ENCODE measurements at regions not wholly inside any gene's neighbourhood (a gene's known extent, or its start where the extent isn't known, plus 50 kb on each side); places are given as distances from the start of the nearest gene placed in this dataset.
"Not testable (repeated sequence)": the region's sequence is repeated elsewhere in the genome, so short reads cannot be mapped to it uniquely, and the experiment has no call there.

DNA sequence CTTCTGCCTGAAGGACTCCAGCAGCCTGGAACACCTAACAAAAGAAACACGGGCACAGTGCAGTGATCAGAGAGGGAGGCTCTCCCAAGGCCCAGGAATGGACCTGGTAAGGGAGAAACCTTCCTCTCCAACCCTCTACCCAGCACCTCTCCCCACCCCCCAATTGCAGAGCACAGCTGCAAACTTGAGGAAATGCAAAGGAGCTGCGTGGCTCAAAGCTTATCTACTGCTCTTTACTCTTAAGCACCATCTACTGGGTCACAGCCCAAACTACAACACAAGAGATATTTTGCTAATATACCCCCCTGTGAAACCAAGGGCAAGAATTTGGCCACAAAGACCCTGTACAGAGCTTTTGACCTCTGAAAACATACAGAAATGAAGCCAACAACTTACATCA, 328.3 kb downstream of the OXSM start:
- FAIRE-seq (no peak), DNase-seq (ENCODE audit: insufficient read length, low spot score) (no peak)
- no peak for TF ChIP-seq POLR2A (IDR thresholded peaks at IDR 0.05; ENCODE audit: low read depth, low read length)

DNA sequence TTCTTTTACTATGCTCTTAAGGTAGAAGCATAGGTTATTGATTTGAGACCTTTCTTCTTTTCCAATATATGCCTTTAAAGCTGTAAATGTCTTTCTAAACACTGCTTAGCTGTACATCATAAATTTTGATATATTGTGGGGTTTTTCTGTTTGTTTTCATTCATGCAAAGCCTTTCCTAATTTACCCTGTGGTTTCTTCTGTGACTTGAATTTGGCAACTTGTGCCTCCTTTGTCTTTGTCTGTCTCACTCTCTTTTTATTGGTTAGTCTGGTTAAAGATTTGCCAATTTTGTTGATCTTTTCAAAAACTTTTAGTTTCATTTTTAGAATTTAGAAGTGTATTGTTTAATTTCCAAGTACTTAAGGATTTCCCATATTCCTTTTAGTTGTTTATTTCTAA, 343.1 kb downstream of the OXSM start:
- TF ChIP-seq POLR2A (IDR thresholded peaks at IDR 0.05; ENCODE audit: low read depth, low read length), result no peak
- DNase-seq (ENCODE audit: insufficient read length, low spot score) (no peak), FAIRE-seq (no peak)

DNA sequence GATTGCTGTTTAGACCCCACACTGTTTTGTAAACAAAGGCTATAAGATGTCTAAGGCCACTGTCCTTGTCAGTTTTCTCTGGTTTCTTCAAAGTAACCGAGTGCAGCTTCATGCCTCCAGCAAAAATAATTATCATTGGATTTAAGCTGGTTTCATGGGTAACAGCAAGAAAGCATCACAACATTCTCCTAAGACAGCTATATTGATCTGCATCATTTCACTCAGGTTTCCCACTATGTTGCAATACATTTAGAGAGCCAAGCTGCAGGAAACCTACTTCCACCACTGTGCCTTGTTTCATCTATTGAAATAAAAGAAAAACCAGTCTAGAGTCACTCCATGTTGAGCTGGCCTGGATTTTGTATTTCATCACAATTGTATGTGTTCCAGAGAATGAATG, 351.4 kb downstream of the OXSM start:
- DNase-seq (ENCODE audit: insufficient read length, low spot score) (no peak), FAIRE-seq (no peak)
- no peak for TF ChIP-seq POLR2A (IDR thresholded peaks at IDR 0.05; ENCODE audit: low read depth, low read length)

DNA sequence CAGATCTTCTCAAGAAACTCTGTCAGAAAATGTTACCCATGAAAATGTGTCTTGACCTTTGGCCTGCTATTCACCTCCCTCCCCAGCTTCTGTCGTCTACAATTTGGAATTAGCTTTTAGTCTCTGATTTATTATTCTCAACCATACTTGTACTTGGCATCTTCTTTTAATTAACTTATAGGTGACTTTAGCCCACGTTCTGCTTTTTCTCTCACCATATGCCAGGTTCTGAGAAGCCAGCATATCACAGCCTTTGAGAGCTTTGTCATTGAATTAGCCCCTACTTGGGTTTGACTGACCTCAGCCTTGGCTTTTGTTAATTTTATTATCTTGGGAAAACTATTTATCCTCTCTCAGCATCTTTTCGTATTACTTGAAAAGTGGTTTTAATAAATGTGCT, 355.9 kb downstream of the OXSM start:
- no peak for TF ChIP-seq POLR2A (IDR thresholded peaks at IDR 0.05; ENCODE audit: low read depth, low read length)

DNA sequence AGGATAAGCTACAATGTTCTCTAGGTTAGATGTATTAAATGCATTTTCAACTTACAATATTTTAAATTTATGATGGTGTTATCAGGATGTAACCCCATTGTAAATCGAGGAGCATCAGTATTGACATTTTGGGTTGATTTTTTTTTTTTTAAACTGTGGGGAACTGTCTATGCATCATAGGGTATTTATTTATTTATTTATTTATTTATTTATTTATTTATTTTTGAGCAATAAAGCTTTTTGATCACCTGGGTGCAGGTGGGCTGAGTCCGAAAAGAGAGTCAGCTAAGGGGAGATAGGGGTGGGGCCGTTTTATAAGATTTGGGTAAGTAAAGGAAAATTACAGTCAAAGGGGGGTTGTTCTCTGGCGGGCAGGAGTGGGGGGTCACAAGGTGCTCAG, 367.5 kb downstream of the OXSM start:
- not testable (repeated sequence) for FAIRE-seq; DNase-seq (ENCODE audit: insufficient read length, low spot score)

More for the DNA sequence above, 355.9 kb downstream of the OXSM start:
- DNase-seq (ENCODE audit: insufficient read length, low spot score), result no peak
- no peak for FAIRE-seq

DNA sequence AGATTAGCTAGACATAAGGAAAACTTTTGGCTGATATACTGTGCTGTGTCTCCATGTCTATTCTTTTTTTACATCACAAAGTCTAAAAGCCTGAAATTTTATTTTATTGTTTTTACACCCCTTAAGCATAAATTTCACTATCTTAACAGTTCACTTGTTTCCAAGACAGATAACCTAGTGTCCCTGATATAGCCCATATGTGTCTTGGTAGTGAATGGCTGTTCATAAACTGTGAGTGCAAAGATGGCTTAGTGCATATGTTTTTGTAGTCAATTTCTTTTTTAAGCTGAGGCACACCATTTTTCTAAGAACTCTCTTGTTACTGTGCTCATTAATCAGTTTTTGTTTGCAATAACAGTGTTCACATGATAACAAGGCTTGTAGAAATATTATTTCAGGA, 381.1 kb downstream of the OXSM start:
- no peak for DNase-seq (ENCODE audit: insufficient read length, low spot score)
- no peak for TF ChIP-seq POLR2A (IDR thresholded peaks at IDR 0.05; ENCODE audit: low read depth, low read length)
- FAIRE-seq, result no peak

DNA sequence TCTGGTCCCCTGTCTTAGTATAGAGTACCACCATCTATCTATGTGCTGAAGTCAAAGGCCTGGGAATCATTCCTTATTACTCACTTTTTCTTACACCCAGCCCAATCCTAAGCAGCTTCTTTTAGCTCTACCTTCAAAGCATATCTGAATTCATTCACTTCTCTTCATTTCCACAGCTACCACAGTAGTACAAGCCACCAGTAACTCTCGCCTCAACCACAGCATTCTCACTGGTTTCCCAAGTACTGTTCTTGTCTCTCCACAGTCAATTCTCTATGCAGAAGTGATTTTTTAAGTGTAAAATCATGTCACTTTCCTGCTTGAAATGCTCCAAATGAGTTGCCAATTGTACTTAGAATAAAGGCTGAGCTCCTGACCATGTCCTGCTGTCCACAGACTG, 401.7 kb downstream of the OXSM start:
- FAIRE-seq, result no peak
- no peak for TF ChIP-seq POLR2A (IDR thresholded peaks at IDR 0.05; ENCODE audit: low read depth, low read length)
- no peak for DNase-seq (ENCODE audit: insufficient read length, low spot score)

DNA sequence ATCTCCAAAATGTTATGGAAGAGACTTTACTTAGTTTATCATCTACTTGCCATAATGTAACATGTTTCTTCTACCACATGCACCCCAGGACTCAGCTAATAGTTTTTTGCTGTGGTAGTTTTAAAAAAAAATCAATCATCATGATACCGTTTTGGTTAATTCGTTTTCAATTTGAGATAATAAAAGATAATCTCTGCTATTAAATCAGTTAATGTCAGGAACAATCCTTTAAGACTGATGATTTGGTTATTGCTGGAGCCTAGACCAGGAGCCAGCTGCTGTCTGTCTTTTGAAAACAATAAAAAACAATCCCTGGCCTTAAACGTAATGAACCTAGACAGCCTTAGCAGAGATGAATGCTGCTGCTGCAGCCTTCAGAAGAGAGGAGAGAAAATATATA, 403.7 kb downstream of the OXSM start:
- TF ChIP-seq POLR2A (IDR thresholded peaks at IDR 0.05; ENCODE audit: low read depth, low read length), result no peak
- FAIRE-seq (no peak), DNase-seq (ENCODE audit: insufficient read length, low spot score) (no peak)

DNA sequence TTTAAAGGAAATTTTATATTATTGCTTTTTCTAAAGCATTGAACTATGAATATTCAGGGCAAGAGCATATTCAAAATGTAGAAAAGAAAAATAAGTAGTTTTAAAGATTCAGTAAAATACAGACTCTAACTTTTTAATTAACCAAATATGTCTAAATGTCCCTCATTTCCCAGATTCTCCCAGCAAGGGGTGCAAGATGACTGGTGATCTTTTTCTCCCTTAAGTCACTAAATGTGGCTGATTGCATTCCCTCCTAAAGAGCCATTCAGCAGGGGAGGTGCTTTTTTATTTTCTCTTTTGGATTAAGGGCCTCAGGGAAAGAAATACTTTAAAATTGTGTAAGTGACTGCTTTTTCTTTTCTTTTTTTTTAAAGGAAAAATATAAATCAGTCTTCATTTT, 406.9 kb downstream of the OXSM start:
- DNase-seq (ENCODE audit: insufficient read length, low spot score) (no peak), FAIRE-seq (no peak)
- no peak for TF ChIP-seq POLR2A (IDR thresholded peaks at IDR 0.05; ENCODE audit: low read depth, low read length)

DNA sequence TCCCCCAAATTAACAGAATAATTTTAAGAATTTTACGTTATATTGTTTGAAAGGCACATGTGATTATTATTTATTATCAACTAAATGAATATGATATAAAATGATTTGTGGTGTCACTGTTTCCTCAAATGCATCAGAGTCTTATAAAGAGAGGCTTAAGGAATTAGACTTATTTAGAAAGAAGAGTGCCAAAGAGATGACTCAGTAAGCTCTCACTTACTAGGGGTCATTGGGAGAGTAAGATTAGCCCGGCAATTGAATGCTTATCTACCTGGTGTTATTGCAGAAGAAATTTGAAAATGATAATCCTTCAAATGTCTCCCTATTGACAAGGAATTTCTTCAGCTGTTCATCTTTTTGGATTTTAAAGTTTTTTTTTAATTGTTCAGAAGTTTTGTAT, 408.7 kb downstream of the OXSM start:
- DNase-seq (ENCODE audit: insufficient read length, low spot score), result no peak
- no peak for FAIRE-seq
- TF ChIP-seq POLR2A (IDR thresholded peaks at IDR 0.05; ENCODE audit: low read depth, low read length), result no peak

DNA sequence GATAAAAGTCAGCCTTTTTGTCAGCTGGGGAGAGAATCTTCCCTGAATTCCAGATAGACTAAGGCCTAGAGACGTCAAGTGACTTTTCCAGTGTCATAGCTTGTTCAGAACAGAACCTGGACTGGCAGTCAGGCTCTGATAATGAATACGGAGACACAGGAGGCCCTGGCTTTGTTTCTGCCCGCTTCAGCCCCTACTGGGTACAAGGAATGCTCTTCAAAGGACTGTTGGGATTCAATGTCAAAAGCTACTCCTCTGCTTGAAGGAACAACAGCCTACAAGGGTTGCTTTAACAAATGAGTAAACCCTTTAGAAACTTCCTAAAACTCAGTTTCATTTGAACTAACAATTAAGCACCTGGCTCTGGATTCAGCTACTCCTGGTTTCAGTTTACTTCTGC, 412.3 kb downstream of the OXSM start:
- DNase-seq (ENCODE audit: insufficient read length, low spot score) (no peak), FAIRE-seq (no peak)
- TF ChIP-seq POLR2A (IDR thresholded peaks at IDR 0.05; ENCODE audit: low read depth, low read length), result no peak

DNA sequence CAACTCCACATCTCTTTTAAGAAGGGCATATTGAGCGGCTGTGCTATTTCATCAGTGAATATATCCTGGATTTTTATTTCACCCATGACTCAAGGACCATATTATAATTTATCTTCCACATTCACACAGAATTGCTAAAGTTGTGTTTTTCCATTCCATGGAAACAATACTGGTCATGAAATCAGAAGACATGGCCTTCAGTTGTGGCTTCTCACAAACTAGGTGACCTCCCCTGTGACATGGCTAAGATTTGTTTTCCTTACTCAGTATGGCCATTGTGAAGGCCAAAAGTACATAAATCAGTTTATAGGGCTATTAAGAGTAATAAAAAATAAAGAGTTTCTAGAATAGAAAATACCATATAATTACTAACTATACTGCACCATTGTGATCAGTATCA, 415.6 kb downstream of the OXSM start:
- TF ChIP-seq POLR2A (IDR thresholded peaks at IDR 0.05; ENCODE audit: low read depth, low read length), result no peak
- FAIRE-seq, result no peak
- no peak for DNase-seq (ENCODE audit: insufficient read length, low spot score)

DNA sequence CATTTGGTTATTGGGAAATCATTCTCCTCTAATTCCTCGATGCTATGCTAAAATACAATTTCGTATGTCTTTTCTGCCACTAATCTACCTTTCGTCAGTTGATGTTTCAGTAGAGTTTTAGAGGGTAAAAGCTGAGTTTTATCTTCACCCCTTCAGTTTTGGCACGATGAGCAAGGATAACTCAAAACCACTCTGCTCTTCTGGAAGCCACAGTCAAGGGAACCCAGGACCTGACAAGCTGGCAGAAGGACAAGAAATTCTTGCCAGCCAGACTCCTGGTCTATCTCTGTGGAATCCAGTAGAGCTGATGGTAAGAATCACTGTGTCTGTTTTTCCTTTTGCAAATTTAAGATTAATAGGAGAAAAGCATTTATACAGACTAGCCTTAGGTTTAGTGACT, 414.4 kb upstream of the LRRC3B start:
- TF ChIP-seq POLR2A (IDR thresholded peaks at IDR 0.05; ENCODE audit: low read depth, low read length), result no peak
- no peak for DNase-seq (ENCODE audit: insufficient read length, low spot score)
- no peak for FAIRE-seq

DNA sequence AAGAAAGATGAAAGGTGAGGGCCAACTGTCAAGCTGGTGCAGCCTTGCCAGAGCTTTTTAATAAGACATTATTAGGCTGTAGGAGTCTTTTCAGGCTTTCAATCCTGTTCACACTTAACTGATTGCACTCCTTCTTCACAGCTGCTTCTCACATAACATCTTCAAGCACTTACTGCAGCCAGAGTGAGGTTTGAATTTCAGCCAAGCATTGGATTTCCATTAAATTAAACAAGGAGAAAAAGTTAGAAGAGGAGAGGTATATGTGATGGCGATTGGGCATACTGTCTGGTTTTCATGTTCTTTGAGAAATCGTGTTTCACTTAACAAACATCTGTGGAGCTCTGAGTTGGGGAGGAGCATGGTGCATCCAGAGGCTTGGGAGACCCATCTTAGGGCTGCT, 392.8 kb upstream of the LRRC3B start:
- DNase-seq (ENCODE audit: insufficient read length, low spot score), result no peak
- no peak for FAIRE-seq
- no peak for TF ChIP-seq POLR2A (IDR thresholded peaks at IDR 0.05; ENCODE audit: low read depth, low read length)

DNA sequence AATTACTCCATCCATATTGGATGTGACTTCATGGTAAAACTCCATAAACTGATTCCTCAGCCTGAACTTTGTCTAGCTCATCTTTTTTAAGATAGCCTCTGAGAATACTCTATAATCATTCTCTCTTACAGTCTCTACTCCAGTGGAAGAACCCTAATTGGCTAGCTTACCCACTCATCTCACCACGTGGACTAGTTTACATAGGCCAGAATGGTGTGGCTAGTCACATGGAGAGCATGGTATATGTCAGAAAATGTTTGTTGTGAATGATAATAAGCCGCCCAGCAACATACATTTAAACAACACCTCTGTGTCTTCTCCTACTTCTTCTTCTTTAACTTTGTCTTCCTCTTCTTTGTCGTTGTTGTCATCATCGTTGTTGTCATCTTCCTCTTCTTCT, 389.2 kb upstream of the LRRC3B start:
- FAIRE-seq (no peak), DNase-seq (ENCODE audit: insufficient read length, low spot score) (no peak)
- TF ChIP-seq POLR2A (IDR thresholded peaks at IDR 0.05; ENCODE audit: low read depth, low read length), result no peak

DNA sequence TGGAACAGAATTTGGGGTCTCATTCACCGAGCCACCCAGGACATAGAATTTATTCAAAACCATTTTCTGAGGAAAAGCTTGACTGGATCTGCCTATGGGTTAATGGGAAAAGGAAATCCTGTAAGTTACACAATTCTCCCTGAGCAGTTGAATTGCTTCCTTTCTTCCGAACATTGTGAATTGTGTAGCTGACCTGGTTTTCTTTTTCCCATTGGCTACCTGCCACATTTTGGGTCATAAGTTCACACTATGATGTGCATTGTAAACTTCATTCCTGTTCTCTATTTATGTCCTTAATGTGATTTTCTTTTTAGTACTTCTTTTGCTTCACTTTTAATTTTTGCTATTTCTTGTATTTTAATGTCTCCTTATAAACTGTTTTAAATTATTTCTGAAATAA, 386.0 kb upstream of the LRRC3B start:
- TF ChIP-seq POLR2A (IDR thresholded peaks at IDR 0.05; ENCODE audit: low read depth, low read length), result no peak
- FAIRE-seq, result no peak
- no peak for DNase-seq (ENCODE audit: insufficient read length, low spot score)
